ENCODE measurements at regions not wholly inside any gene's neighbourhood (a gene's known extent, or its start where the extent isn't known, plus 50 kb on each side); places are given as distances from the start of the nearest gene placed in this dataset.

DNA sequence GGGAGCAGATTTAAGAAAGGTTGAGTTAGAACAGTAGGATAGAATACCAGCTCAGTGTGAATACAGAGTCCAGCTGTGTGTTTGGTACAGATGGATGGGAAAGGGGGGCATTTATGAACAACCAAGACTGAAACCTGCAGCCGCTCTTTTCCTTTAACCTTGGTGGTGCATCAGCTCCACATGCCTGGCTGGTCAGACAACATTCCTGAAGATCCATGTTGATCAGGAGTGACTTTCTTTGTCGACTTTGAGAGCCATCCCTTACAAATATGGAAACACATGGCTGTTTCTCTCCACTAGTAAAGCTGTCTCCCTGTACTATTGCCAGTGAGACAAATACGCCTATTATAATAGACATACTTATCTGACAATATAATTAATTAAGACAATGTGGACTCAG is 476.5 kb upstream of the IGFBP3 start:
- no peak overlapping the region for H2AK5ac ChIP-seq (ENCODE audit: low read depth, low read length)
- H4K8ac ChIP-seq (ENCODE audit: low read depth in 2 of 2, low read length in 2 of 2), result no peak overlapping the region
- no peaks in the 10 kb centered on the region for H3K4me1 ChIP-seq (ENCODE audit: control insufficient read depth, insufficient read depth, low read length)
- in situ Hi-C loops (cut with MboI; ENCODE audit: low sequenced_read_pairs) (no loop called here), dilution Hi-C loops (cut with HindIII; ENCODE audit: low sequenced_read_pairs, unreplicated experiment) (no loop called here), intact Hi-C loops (cut with micrococcal nuclease) (no loop called here)
- no peak overlapping the region for H3K4me3 ChIP-seq (ENCODE audit: insufficient read depth, low read depth, low read length)
- H2BK5ac ChIP-seq (ENCODE audit: low read depth, low read length, poor library complexity, severe bottlenecking), result no peak overlapping the region
- TF ChIP-seq RFX5 (IDR thresholded peaks at IDR 0.05; ENCODE audit: low read depth, low read length) (no peak), RCOR1 (IDR thresholded peaks at IDR 0.05; ENCODE audit: insufficient replicate concordance, low read length) (no peak), CEBPB (IDR thresholded peaks at IDR 0.05; ENCODE audit: low read depth, low read length) (no peak)
- no peak overlapping the region for H3K27ac ChIP-seq (ENCODE audit: insufficient read depth, low read length)
- no peak overlapping the region for H2AK9ac ChIP-seq (replicated peaks; ENCODE audit: low read depth, low read length, poor library complexity)
- no peaks in the 10 kb centered on the region for H4K20me1 ChIP-seq (ENCODE audit: insufficient read depth, low read length)
- DNase-seq (no peak), ATAC-seq (ENCODE audit: low read depth) (no peak)
- H3K9ac ChIP-seq (ENCODE audit: low read depth, low read length), result no peak overlapping the region
- no peak overlapping the region for H2AFZ ChIP-seq (replicated peaks; ENCODE audit: low read length, poor library complexity)
- BruUV-seq (replicated peaks), result no TSS peak
- H2BK15ac ChIP-seq (ENCODE audit: low read depth, low read length), result no peak overlapping the region
- H3K27me3 ChIP-seq (ENCODE audit: control insufficient read depth, insufficient read depth, low read length), result peaks cover 2% of the 10 kb centered on the region; the same call in 1 of the 2 replicates
- H2BK120ac ChIP-seq (ENCODE audit: low read depth, low read length), result no peak overlapping the region
- H2BK20ac ChIP-seq (ENCODE audit: low read depth, low read length), result no peak overlapping the region
- no peak overlapping the region for H3K4me2 ChIP-seq (ENCODE audit: low read depth, low read length)
- ChIA-PET CTCF (no interaction called here), POLR2A (ENCODE audit: unreplicated experiment) (no interaction called here)
- H3K4ac ChIP-seq (ENCODE audit: low read depth, low read length), result no peak overlapping the region
- 64% methylated on average over 2 of the region's 3 CpGs; no CpG with 5 or more reads in 1 of the 2 experiments for WGBS, 2 experiments (ENCODE audit: extremely low coverage in 2 of 2, insufficient read length in 1 of 2)
- H3K9me3 ChIP-seq (ENCODE audit: control insufficient read depth, insufficient read depth, low read length), result no peaks in the 10 kb centered on the region
- H3K14ac ChIP-seq (replicated peaks; ENCODE audit: low read depth, low read length), result no peak overlapping the region
- H3K56ac ChIP-seq (ENCODE audit: extremely low read depth, insufficient read depth, low read length), result no peak overlapping the region
- no peak overlapping the region for H4K5ac ChIP-seq (ENCODE audit: low read depth, low read length)
- no peaks in the 10 kb centered on the region for H3K79me1 ChIP-seq (ENCODE audit: low read depth in 1 of 2, low read length in 2 of 2)
- no peaks in the 10 kb centered on the region for H3K36me3 ChIP-seq (ENCODE audit: control insufficient read depth, insufficient read depth, low read length)
- no peaks in the 10 kb centered on the region for H3K9me1 ChIP-seq (ENCODE audit: insufficient read depth, low read length)
- no peak overlapping the region for H3K23ac ChIP-seq (ENCODE audit: low read depth, low read length)
- H4K91ac ChIP-seq (ENCODE audit: insufficient read depth, low read depth, low read length), result no peak overlapping the region
- no peak overlapping the region for H3K18ac ChIP-seq (ENCODE audit: low read depth, low read length)

All from IMR-90 (cell line).